Neural cell (in vitro differentiated cells): ENCODE measurements at regions not wholly inside any gene's neighbourhood (a gene's known extent, or its start where the extent isn't known, plus 50 kb on each side); places are given as distances from the start of the nearest gene placed in this dataset.

Experiments
- CTCF ChIP-seq: fragments of 450-650 bp; IDR thresholded peaks from 2 replicates; pipeline ENCODE4 v1.5.1; 2014; ENCODE audit warnings: antibody characterized with exemption, mild to moderate bottlenecking, moderate library complexity; ENCODE audit not compliant: poor library complexity, severe bottlenecking
- EP300 ChIP-seq: fragments of 450-650 bp; conservative IDR thresholded peaks from 2 replicates; pipeline ENCODE4 v1.6.1; 2014; ENCODE audit warnings: antibody characterized with exemption, mild to moderate bottlenecking, moderate library complexity; ENCODE audit not compliant: poor library complexity, severe bottlenecking
- EZH2 ChIP-seq: fragments of 200-600, 300-800 bp; shearing (Covaris generic), sonication (generic); IDR thresholded peaks from 2 replicates; pipeline ENCODE4 v1.6.1; 2014; ENCODE audit warnings: antibody characterized with exemption, low read length, borderline replicate concordance, mild to moderate bottlenecking; ENCODE audit not compliant: insufficient read depth, poor library complexity, severe bottlenecking
- MXI1 ChIP-seq: fragments of 450-650 bp; conservative IDR thresholded peaks from 2 replicates; pipeline ENCODE4 v1.6.1; 2014; ENCODE audit warnings: antibody characterized with exemption, mild to moderate bottlenecking; ENCODE audit not compliant: poor library complexity, severe bottlenecking
- POLR2AphosphoS5 ChIP-seq: IDR thresholded peaks from 2 replicates; pipeline ENCODE4 v1.6.1; 2012
- RAD21 ChIP-seq: fragments of 450-650 bp; conservative IDR thresholded peaks from 2 replicates; pipeline ENCODE4 v1.6.1; 2014; ENCODE audit warnings: antibody characterized with exemption, mild to moderate bottlenecking, moderate library complexity
- REST ChIP-seq: IDR thresholded peaks from 2 replicates; pipeline ENCODE4 v1.6.1; 2012; ENCODE audit warnings: borderline replicate concordance
- SMC3 ChIP-seq: fragments of 450-650 bp; conservative IDR thresholded peaks from 2 replicates; pipeline ENCODE4 v1.6.1; 2014; ENCODE audit warnings: antibody characterized with exemption, mild to moderate bottlenecking, moderate library complexity; ENCODE audit not compliant: poor library complexity
- TAF1 ChIP-seq: IDR thresholded peaks from 2 replicates; pipeline ENCODE4 v1.6.1; 2012; ENCODE audit warnings: low read depth

DNA sequence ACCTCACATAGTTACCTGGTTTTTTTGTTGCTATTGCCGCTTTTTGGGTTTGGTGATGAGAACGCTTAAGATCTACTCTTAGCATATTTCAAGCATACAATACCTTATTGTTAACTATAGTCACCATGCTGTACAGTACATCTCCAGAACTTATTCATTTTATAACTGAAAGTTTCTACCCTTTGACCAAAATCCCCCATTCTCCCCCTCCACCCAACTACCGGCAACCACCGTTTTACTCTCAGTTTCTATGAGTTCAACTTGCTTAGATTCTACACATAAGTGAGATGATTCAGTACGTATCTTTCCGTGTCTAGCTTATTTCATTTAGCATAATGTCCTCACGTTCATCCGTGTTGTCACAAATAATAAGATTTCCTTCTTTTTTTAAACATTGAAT is 86.7 kb upstream of the IL6 start:
- TF ChIP-seq CTCF = no peak
- TF ChIP-seq MXI1 = no peak
- no peak for TF ChIP-seq EZH2
- TF ChIP-seq SMC3 = no peak
- no peak for TF ChIP-seq REST
- TF ChIP-seq POLR2AphosphoS5 = no peak
- TF ChIP-seq TAF1 = no peak
- no peak for TF ChIP-seq RAD21
- TF ChIP-seq EP300 = no peak
